ENCODE measurements at regions not wholly inside any gene's neighbourhood (a gene's known extent, or its start where the extent isn't known, plus 50 kb on each side); places are given as distances from the start of the nearest gene placed in this dataset.

- H3K27ac ChIP-seq (ENCODE audit: control insufficient read depth, insufficient read depth, low read length) = no peak overlapping the region
- H2AFZ ChIP-seq (ENCODE audit: control insufficient read depth, low read length) = no peak overlapping the region
- DNase-seq (ENCODE audit: low read depth, low spot score) = no peak
- no peak overlapping the region for H3K4me3 ChIP-seq (ENCODE audit: control insufficient read depth in 2 of 3, extremely low read depth in 1 of 3, insufficient read depth in 2 of 3, low read depth in 1 of 3, low read length in 3 of 3)
- H3K4me2 ChIP-seq (ENCODE audit: control insufficient read depth, extremely low read depth, insufficient read depth, low read depth, low read length) = no peak overlapping the region
- H3K9ac ChIP-seq (ENCODE audit: control insufficient read depth, extremely low read depth, insufficient read depth, low read length) = no peak overlapping the region
- peaks cover 6% of the 10 kb centered on the region for H3K27me3 ChIP-seq (ENCODE audit: control insufficient read depth, extremely low read depth, insufficient read depth, low read length)
- H3K4me1 ChIP-seq (ENCODE audit: control insufficient read depth, extremely low read depth, insufficient read depth, low read length) = no peaks in the 10 kb centered on the region
- H3K79me2 ChIP-seq (ENCODE audit: control insufficient read depth, insufficient read depth, low read length) = no peaks in the 10 kb centered on the region
- H3K36me3 ChIP-seq (ENCODE audit: control insufficient read depth in 2 of 2, extremely low read depth in 1 of 2, insufficient read depth in 2 of 2, low read length in 2 of 2) = no peaks in the 10 kb centered on the region
- TF ChIP-seq CTCF (optimal IDR thresholded peaks at IDR 0.05 in 1 of 3, IDR thresholded peaks at IDR 0.05 in 1 of 3, conservative IDR thresholded peaks at IDR 0.05 in 1 of 3; ENCODE audit: extremely low read depth in 1 of 3, insufficient read depth in 2 of 3, low read length in 3 of 3) (no peak), EZH2 (IDR thresholded peaks at IDR 0.05; ENCODE audit: low read length) (no peak)
- no peaks in the 10 kb centered on the region for H3K9me3 ChIP-seq (ENCODE audit: control insufficient read depth, low read depth, low read length)
- dilution Hi-C loops (cut with MboI; ENCODE audit: extremely low pct_ligation_motif_present, low sequenced_read_pairs) = no loop called here
- no peaks in the 10 kb centered on the region for H4K20me1 ChIP-seq (ENCODE audit: control insufficient read depth, extremely low read depth, insufficient read depth, low read length)
- peaks cover 2% of the 10 kb centered on the region for H3K9me1 ChIP-seq (ENCODE audit: control insufficient read depth, extremely low read depth, insufficient read depth, low read length)
- no peak for FAIRE-seq
Observed at GRCh38 chr11:122308226-122308625, 192.2 kb upstream of the BLID start.

- no peak overlapping the region for H3K9ac ChIP-seq (ENCODE audit: control insufficient read depth, extremely low read depth, insufficient read depth, low read length)
- H2AFZ ChIP-seq (ENCODE audit: control insufficient read depth, low read length) = no peak overlapping the region
- peaks cover 2% of the 10 kb centered on the region for H3K9me1 ChIP-seq (ENCODE audit: control insufficient read depth, extremely low read depth, insufficient read depth, low read length)
- H3K79me2 ChIP-seq (ENCODE audit: control insufficient read depth, insufficient read depth, low read length) = no peaks in the 10 kb centered on the region
- H4K20me1 ChIP-seq (ENCODE audit: control insufficient read depth, extremely low read depth, insufficient read depth, low read length) = no peaks in the 10 kb centered on the region
- DNase-seq (ENCODE audit: low read depth, low spot score) = no peak
- dilution Hi-C loops (cut with MboI; ENCODE audit: extremely low pct_ligation_motif_present, low sequenced_read_pairs) = no loop called here
- H3K36me3 ChIP-seq (ENCODE audit: control insufficient read depth in 2 of 2, extremely low read depth in 1 of 2, insufficient read depth in 2 of 2, low read length in 2 of 2) = no peaks in the 10 kb centered on the region
- no peaks in the 10 kb centered on the region for H3K4me1 ChIP-seq (ENCODE audit: control insufficient read depth, extremely low read depth, insufficient read depth, low read length)
- no peak for FAIRE-seq
- no peak overlapping the region for H3K4me3 ChIP-seq (ENCODE audit: control insufficient read depth in 2 of 3, extremely low read depth in 1 of 3, insufficient read depth in 2 of 3, low read depth in 1 of 3, low read length in 3 of 3)
- peaks cover 6% of the 10 kb centered on the region for H3K27me3 ChIP-seq (ENCODE audit: control insufficient read depth, extremely low read depth, insufficient read depth, low read length)
- H3K4me2 ChIP-seq (ENCODE audit: control insufficient read depth, extremely low read depth, insufficient read depth, low read depth, low read length) = no peak overlapping the region
- no peaks in the 10 kb centered on the region for H3K9me3 ChIP-seq (ENCODE audit: control insufficient read depth, low read depth, low read length)
- TF ChIP-seq EZH2 (IDR thresholded peaks at IDR 0.05; ENCODE audit: low read length) = no peak
- TF ChIP-seq CTCF (optimal IDR thresholded peaks at IDR 0.05 in 1 of 3, IDR thresholded peaks at IDR 0.05 in 1 of 3, conservative IDR thresholded peaks at IDR 0.05 in 1 of 3; ENCODE audit: extremely low read depth in 1 of 3, insufficient read depth in 2 of 3, low read length in 3 of 3) = no peak
- H3K27ac ChIP-seq (ENCODE audit: control insufficient read depth, insufficient read depth, low read length) = no peak overlapping the region
Observed at GRCh38 chr11:122307476-122308035, 191.5 kb upstream of the BLID start.
